Panc1 (cell line): ENCODE measurements at regions not wholly inside any gene's neighbourhood (a gene's known extent, or its start where the extent isn't known, plus 50 kb on each side); places are given as distances from the start of the nearest gene placed in this dataset.

ENCODE experiments used
- CTCF ChIP-seq: fragments of 450-650 bp; IDR thresholded peaks from 2 replicates; pipeline ENCODE4 v1.5.1; 2017; ENCODE audit warnings: mild to moderate bottlenecking
- POLR2AphosphoS5 ChIP-seq: IDR thresholded peaks from 2 replicates; pipeline ENCODE4 v1.6.1; 2012; ENCODE audit warnings: mild to moderate bottlenecking, low read depth, low read length, moderate library complexity
- REST ChIP-seq, 2 experiments: IDR thresholded peaks; 2 replicates each; pipeline ENCODE4 v1.6.1; 2011 to 2012; ENCODE audit warnings: low read depth in 2 of 2, control low read depth in 1 of 2, low read length in 1 of 2, mild to moderate bottlenecking in 1 of 2, moderate library complexity in 1 of 2; ENCODE audit not compliant: insufficient read depth in 1 of 2
- SIN3A ChIP-seq: IDR thresholded peaks from 2 replicates; pipeline ENCODE4 v1.6.1; 2012; ENCODE audit warnings: low read depth, mild to moderate bottlenecking, low read length, moderate library complexity, borderline replicate concordance; ENCODE audit not compliant: insufficient read depth
- TCF7L2 ChIP-seq: IDR thresholded peaks from 2 replicates; pipeline ENCODE4 v1.6.1; 2011; ENCODE audit warnings: mild to moderate bottlenecking, low read depth, low read length, inconsistent platforms

GRCh38 chr2:120598416-120598815 lies 137.3 kb upstream of the GLI2 start:
- TF ChIP-seq CTCF (no peak), POLR2AphosphoS5 (no peak), REST (IDR thresholded peaks at IDR 0.05; ENCODE audit: insufficient read depth in 1 of 2, low read depth in 2 of 2, low read length in 1 of 2) (no peak), SIN3A (no peak), TCF7L2 (no peak)
